ENCODE measurements at regions not wholly inside any gene's neighbourhood (a gene's known extent, or its start where the extent isn't known, plus 50 kb on each side); places are given as distances from the start of the nearest gene placed in this dataset.

DNA sequence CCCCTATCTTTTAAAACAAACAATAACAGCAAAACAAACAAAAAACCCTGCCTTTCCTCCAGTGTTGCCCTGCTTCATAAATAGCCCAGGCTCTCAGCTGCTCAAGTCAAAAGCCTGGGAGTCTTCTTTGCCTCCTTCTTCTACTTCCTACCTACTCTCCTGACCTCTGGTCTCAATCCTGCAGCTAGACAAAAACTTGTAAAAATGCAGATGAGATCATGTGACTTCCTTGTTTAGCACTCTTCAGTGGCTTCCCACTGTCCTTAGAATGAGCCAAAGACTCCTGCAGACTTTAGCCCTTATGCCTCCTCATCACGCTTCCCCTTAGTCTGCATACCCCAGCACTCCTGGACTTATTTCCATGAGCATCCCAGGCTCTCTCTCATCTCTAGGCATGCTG is 55.0 kb upstream of the ZNF644 start:
- Histone ChIP-seq H3K9me2 (ENCODE audit: insufficient read depth) (no peaks in the 10 kb centered on the region), H2AFZ (no peak overlapping the region), H3K79me2 (ENCODE audit: low read depth) (no peaks in the 10 kb centered on the region), H3K4me3 (no peak overlapping the region), H3K36me3 (ENCODE audit: low read depth) (no peaks in the 10 kb centered on the region), H3K27me3 (ENCODE audit: insufficient read depth, low read depth) (no peaks in the 10 kb centered on the region), H3K27ac (no peak overlapping the region), H3F3A (ENCODE audit: insufficient read depth, low read depth) (no peaks in the 10 kb centered on the region), H3K4me1 (replicated peaks; ENCODE audit: insufficient read depth) (no peaks in the 10 kb centered on the region; the same call in 1 of the 2 replicates), H3K4me2 (no peak overlapping the region), H3K9me3 (ENCODE audit: insufficient read depth, low read depth) (no peaks in the 10 kb centered on the region), H4K20me1 (ENCODE audit: insufficient read depth) (no peaks in the 10 kb centered on the region)
- intact Hi-C loops (cut with micrococcal nuclease; ENCODE audit: unreplicated experiment) = no loop called here
- BruUV-seq (replicated peaks) = no TSS peak
- CTCF ChIA-PET = no interaction called here
- no peak for DNase-seq
- TF ChIP-seq EZH2 (IDR thresholded peaks at IDR 0.05; ENCODE audit: low read depth) = no peak
- TF ChIP-seq CTCF (conservative IDR thresholded peaks at IDR 0.05) = no peak
- POLR2A ChIA-PET (ENCODE audit: unreplicated experiment) = no interaction called here

DNA sequence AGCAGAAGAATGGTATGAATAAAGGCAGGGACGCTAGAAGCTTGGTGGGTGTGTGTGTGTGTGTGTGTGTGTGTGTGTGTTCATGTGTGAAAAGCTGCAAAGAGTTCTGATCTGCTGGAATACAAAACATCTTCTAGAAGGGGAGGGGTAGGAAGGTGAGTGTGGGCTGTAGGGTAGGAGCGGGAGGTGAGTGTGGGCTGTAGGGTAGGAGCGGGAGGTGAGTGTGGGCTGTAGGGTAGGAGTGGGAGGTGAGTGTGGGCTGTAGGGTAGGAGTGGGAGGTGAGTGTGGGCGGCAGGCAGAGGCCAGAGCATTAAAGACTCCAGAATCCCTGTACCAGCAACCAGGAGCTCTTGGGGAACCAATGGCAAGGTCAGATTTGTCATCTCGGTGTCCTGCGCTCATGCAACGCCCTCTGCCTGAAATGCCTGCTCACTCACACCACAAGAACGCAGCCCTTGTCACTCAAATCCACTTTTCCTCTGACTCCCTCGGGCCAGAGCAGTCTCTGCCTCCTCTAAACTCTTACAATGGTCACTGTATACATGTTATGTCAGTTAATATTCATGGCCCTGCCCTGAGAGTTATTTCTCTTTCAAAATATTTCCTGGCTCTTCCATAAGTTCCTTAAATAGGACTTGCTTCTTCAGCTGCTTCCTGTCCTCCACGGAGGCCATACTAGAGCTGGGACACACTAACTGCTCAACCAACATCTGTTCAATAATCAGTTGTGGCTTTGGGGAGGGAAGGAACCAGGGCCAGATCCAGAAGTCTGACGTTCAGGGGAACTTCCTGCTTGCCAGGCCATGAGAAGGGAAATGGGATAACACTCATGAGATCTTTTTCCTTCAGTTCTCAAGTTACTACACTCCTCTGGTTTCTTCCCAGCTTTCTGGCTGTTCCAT is 53.6 kb upstream of the ZNF644 start:
- no peaks in the 10 kb centered on the region for H3K79me2 ChIP-seq (ENCODE audit: low read depth)
- no peaks in the 10 kb centered on the region for H4K20me1 ChIP-seq (ENCODE audit: insufficient read depth)
- H2AFZ ChIP-seq = no peak overlapping the region
- ChIA-PET POLR2A (ENCODE audit: unreplicated experiment) (interaction anchor here (0.7 kb wide), 1 partner anchor 17 kb away, joined by 5 read pairs; no protein-coding TSS in a partner anchor), CTCF (interaction anchor here (0.7 kb wide), 1 partner anchor 99 kb away, joined by 4 read pairs; no protein-coding TSS in a partner anchor)
- no peaks in the 10 kb centered on the region for H3F3A ChIP-seq (ENCODE audit: insufficient read depth, low read depth)
- H3K4me2 ChIP-seq = no peak overlapping the region
- no peak overlapping the region for H3K4me3 ChIP-seq
- DNase-seq = no peak
- H3K27ac ChIP-seq = no peak overlapping the region
- no peaks in the 10 kb centered on the region for H3K9me2 ChIP-seq (ENCODE audit: insufficient read depth)
- no peaks in the 10 kb centered on the region; the same call in 1 of the 2 replicates for H3K4me1 ChIP-seq (replicated peaks; ENCODE audit: insufficient read depth)
- TF ChIP-seq CTCF (conservative IDR thresholded peaks at IDR 0.05) (no peak), EZH2 (IDR thresholded peaks at IDR 0.05; ENCODE audit: low read depth) (no peak)
- no peaks in the 10 kb centered on the region for H3K9me3 ChIP-seq (ENCODE audit: insufficient read depth, low read depth)
- intact Hi-C loops (cut with micrococcal nuclease; ENCODE audit: unreplicated experiment) = no loop called here
- H3K27me3 ChIP-seq (ENCODE audit: insufficient read depth, low read depth) = no peaks in the 10 kb centered on the region
- BruUV-seq (replicated peaks) = no TSS peak
- no peaks in the 10 kb centered on the region for H3K36me3 ChIP-seq (ENCODE audit: low read depth)

DNA sequence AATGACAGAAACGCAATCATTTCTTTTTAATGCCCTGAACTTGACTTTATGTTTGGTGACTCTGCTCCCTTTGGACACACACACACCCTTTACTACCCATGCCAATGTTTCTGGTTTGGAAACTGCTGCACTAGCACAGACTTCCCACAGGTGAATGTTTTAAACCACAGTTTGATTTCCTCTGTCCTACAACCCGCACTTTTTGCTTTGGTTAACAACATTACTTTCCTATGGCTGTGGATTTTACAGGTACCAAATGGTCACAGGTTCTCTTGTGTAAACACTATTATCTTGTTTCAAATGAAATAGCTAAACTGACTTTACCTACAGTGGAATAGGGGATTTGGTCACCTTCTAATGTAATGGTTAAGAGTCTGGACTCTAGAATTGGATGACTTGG is 51.5 kb upstream of the ZNF644 start:
- Histone ChIP-seq H3F3A (ENCODE audit: insufficient read depth, low read depth) (no peaks in the 10 kb centered on the region), H3K79me2 (ENCODE audit: low read depth) (no peaks in the 10 kb centered on the region), H3K4me3 (no peak overlapping the region), H3K4me1 (replicated peaks; ENCODE audit: insufficient read depth) (no peaks in the 10 kb centered on the region; the same call in 1 of the 2 replicates), H2AFZ (no peak overlapping the region), H3K36me3 (ENCODE audit: low read depth) (no peaks in the 10 kb centered on the region), H3K4me2 (no peak overlapping the region), H3K9me3 (ENCODE audit: insufficient read depth, low read depth) (no peaks in the 10 kb centered on the region), H3K27ac (no peak overlapping the region), H3K27me3 (ENCODE audit: insufficient read depth, low read depth) (no peaks in the 10 kb centered on the region), H3K9me2 (ENCODE audit: insufficient read depth) (no peaks in the 10 kb centered on the region), H4K20me1 (ENCODE audit: insufficient read depth) (no peaks in the 10 kb centered on the region)
- ChIA-PET CTCF (no interaction called here), POLR2A (ENCODE audit: unreplicated experiment) (no interaction called here)
- BruUV-seq (replicated peaks) = no TSS peak
- no peak for DNase-seq
- TF ChIP-seq CTCF (conservative IDR thresholded peaks at IDR 0.05) (no peak), EZH2 (IDR thresholded peaks at IDR 0.05; ENCODE audit: low read depth) (no peak)
- intact Hi-C loops (cut with micrococcal nuclease; ENCODE audit: unreplicated experiment) = no loop called here

Data from PC-9 (cell line).